ENCODE measurements at regions not wholly inside any gene's neighbourhood (a gene's known extent, or its start where the extent isn't known, plus 50 kb on each side); places are given as distances from the start of the nearest gene placed in this dataset.

GRCh38 chr12:107530701-107531100 is 154.9 kb upstream of the PWP1 start:
- DNase-seq, result no peak

GRCh38 chr12:107533218-107533617 is 152.4 kb upstream of the PWP1 start:
- no peak for DNase-seq

- no peak for DNase-seq
Measured at GRCh38 chr12:107536613-107537012, 149.0 kb upstream of the PWP1 start.

- DNase-seq, result no peak
Measured at GRCh38 chr12:107537464-107538119, 148.0 kb upstream of the PWP1 start.

- no peak for DNase-seq
Measured at GRCh38 chr12:107539196-107539939, 146.2 kb upstream of the PWP1 start.

- DNase-seq, result no peak
Measured at GRCh38 chr12:107541001-107541705, 144.4 kb upstream of the PWP1 start.

- DNase-seq, result no peak
Measured at GRCh38 chr12:107543416-107543815, 142.2 kb upstream of the PWP1 start.

GRCh38 chr12:107543841-107544240 is 141.8 kb upstream of the PWP1 start:
- DNase-seq, result no peak

GRCh38 chr12:107544937-107545336 is 140.7 kb upstream of the PWP1 start:
- DNase-seq, result no peak

- no peak for DNase-seq
Measured at GRCh38 chr12:107545737-107546353, 139.8 kb upstream of the PWP1 start.

GRCh38 chr12:107547389-107547788 is 138.2 kb upstream of the PWP1 start:
- no peak for DNase-seq

GRCh38 chr12:107549651-107550480 is 135.7 kb upstream of the PWP1 start:
- no peak for DNase-seq

- no peak for DNase-seq
Measured at GRCh38 chr12:107551434-107551833, 134.2 kb upstream of the PWP1 start.

- DNase-seq, result no peak
Measured at GRCh38 chr12:107552263-107552662, 133.3 kb upstream of the PWP1 start.

- DNase-seq, result no peak
Measured at GRCh38 chr12:107553211-107553765, 132.3 kb upstream of the PWP1 start.

GRCh38 chr12:107554941-107555340 is 130.7 kb upstream of the PWP1 start:
- no peak for DNase-seq

- no peak for DNase-seq
Measured at GRCh38 chr12:107557026-107557425, 128.6 kb upstream of the PWP1 start.

GRCh38 chr12:107557589-107558100 is 128.0 kb upstream of the PWP1 start:
- no peak for DNase-seq

- no peak for DNase-seq
Measured at GRCh38 chr12:107558141-107558815, 127.3 kb upstream of the PWP1 start.

- DNase-seq, result no peak
Measured at GRCh38 chr12:107558816-107559382, 126.7 kb upstream of the PWP1 start.

Measured in NCI-H1436 (cell line).